ENCODE measurements at regions not wholly inside any gene's neighbourhood (a gene's known extent, or its start where the extent isn't known, plus 50 kb on each side); places are given as distances from the start of the nearest gene placed in this dataset.

GRCh38 chr2:6089474-6089873, 397.3 kb downstream of the SOX11 start:
- Mint-ChIP-seq H3K9me3 (peaks cover 94% of the 10 kb centered on the region), H3K27ac (no peak overlapping the region), H3K27me3 (ENCODE audit: low read depth) (peaks cover 13% of the 10 kb centered on the region), H3K4me1 (no peaks in the 10 kb centered on the region), H3K36me3 (peaks cover 89% of the 10 kb centered on the region), H3K4me3 (no peak overlapping the region)
- no peak for ATAC-seq
- TF ChIP-seq PREB (CRISPR knock-in tag; IDR thresholded peaks at IDR 0.05; ENCODE audit: borderline replicate concordance) = no peak
- CTCF ChIA-PET = no interaction called here
- DNase-seq (ENCODE audit: low spot score) = no peak
- POLR2A ChIA-PET = no interaction called here

- Mint-ChIP-seq H3K36me3 (peaks cover 74% of the 10 kb centered on the region), H3K27me3 (ENCODE audit: low read depth) (peaks cover 17% of the 10 kb centered on the region), H3K27ac (no peak overlapping the region), H3K4me1 (no peaks in the 10 kb centered on the region), H3K4me3 (no peak overlapping the region), H3K9me3 (peaks cover 81% of the 10 kb centered on the region)
- TF ChIP-seq, protein P1, sequence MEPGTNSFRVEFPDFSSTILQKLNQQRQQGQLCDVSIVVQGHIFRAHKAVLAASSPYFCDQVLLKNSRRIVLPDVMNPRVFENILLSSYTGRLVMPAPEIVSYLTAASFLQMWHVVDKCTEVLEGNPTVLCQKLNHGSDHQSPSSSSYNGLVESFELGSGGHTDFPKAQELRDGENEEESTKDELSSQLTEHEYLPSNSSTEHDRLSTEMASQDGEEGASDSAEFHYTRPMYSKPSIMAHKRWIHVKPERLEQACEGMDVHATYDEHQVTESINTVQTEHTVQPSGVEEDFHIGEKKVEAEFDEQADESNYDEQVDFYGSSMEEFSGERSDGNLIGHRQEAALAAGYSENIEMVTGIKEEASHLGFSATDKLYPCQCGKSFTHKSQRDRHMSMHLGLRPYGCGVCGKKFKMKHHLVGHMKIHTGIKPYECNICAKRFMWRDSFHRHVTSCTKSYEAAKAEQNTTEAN (CRISPR knock-in tag; IDR thresholded peaks at IDR 0.05) = no peak
- TF ChIP-seq GRHL2 (CRISPR knock-in tag; IDR thresholded peaks at IDR 0.05; ENCODE audit: insufficient replicate concordance, severe bottlenecking) (no peak), ZBTB21 (CRISPR knock-in tag; IDR thresholded peaks at IDR 0.05; ENCODE audit: borderline replicate concordance) (no peak), ZNF396 (CRISPR knock-in tag; IDR thresholded peaks at IDR 0.05; ENCODE audit: borderline replicate concordance) (no peak), PREB (CRISPR knock-in tag; IDR thresholded peaks at IDR 0.05; ENCODE audit: borderline replicate concordance) (no peak), ZNF671 (CRISPR knock-in tag; IDR thresholded peaks at IDR 0.05) (no peak), CREB1 (CRISPR knock-in tag; IDR thresholded peaks at IDR 0.05) (no peak), ELF4 (CRISPR knock-in tag; IDR thresholded peaks at IDR 0.05; ENCODE audit: low read depth) (no peak), RELA (CRISPR knock-in tag; IDR thresholded peaks at IDR 0.05; ENCODE audit: borderline replicate concordance) (no peak), HMGXB4 (CRISPR knock-in tag; IDR thresholded peaks at IDR 0.05) (no peak)
- TF ChIP-seq, protein P2, sequence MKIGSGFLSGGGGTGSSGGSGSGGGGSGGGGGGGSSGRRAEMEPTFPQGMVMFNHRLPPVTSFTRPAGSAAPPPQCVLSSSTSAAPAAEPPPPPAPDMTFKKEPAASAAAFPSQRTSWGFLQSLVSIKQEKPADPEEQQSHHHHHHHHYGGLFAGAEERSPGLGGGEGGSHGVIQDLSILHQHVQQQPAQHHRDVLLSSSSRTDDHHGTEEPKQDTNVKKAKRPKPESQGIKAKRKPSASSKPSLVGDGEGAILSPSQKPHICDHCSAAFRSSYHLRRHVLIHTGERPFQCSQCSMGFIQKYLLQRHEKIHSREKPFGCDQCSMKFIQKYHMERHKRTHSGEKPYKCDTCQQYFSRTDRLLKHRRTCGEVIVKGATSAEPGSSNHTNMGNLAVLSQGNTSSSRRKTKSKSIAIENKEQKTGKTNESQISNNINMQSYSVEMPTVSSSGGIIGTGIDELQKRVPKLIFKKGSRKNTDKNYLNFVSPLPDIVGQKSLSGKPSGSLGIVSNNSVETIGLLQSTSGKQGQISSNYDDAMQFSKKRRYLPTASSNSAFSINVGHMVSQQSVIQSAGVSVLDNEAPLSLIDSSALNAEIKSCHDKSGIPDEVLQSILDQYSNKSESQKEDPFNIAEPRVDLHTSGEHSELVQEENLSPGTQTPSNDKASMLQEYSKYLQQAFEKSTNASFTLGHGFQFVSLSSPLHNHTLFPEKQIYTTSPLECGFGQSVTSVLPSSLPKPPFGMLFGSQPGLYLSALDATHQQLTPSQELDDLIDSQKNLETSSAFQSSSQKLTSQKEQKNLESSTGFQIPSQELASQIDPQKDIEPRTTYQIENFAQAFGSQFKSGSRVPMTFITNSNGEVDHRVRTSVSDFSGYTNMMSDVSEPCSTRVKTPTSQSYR (CRISPR knock-in tag; IDR thresholded peaks at IDR 0.05) = no peak
- TF ChIP-seq, protein P3, sequence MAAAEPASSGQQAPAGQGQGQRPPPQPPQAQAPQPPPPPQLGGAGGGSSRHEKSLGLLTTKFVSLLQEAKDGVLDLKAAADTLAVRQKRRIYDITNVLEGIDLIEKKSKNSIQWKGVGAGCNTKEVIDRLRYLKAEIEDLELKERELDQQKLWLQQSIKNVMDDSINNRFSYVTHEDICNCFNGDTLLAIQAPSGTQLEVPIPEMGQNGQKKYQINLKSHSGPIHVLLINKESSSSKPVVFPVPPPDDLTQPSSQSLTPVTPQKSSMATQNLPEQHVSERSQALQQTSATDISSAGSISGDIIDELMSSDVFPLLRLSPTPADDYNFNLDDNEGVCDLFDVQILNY (CRISPR knock-in tag; IDR thresholded peaks at IDR 0.05) = no peak
- TF ChIP-seq, protein P4, sequence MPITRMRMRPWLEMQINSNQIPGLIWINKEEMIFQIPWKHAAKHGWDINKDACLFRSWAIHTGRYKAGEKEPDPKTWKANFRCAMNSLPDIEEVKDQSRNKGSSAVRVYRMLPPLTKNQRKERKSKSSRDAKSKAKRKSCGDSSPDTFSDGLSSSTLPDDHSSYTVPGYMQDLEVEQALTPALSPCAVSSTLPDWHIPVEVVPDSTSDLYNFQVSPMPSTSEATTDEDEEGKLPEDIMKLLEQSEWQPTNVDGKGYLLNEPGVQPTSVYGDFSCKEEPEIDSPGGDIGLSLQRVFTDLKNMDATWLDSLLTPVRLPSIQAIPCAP (CRISPR knock-in tag; IDR thresholded peaks at IDR 0.05) = no peak
- TF ChIP-seq, protein P5, sequence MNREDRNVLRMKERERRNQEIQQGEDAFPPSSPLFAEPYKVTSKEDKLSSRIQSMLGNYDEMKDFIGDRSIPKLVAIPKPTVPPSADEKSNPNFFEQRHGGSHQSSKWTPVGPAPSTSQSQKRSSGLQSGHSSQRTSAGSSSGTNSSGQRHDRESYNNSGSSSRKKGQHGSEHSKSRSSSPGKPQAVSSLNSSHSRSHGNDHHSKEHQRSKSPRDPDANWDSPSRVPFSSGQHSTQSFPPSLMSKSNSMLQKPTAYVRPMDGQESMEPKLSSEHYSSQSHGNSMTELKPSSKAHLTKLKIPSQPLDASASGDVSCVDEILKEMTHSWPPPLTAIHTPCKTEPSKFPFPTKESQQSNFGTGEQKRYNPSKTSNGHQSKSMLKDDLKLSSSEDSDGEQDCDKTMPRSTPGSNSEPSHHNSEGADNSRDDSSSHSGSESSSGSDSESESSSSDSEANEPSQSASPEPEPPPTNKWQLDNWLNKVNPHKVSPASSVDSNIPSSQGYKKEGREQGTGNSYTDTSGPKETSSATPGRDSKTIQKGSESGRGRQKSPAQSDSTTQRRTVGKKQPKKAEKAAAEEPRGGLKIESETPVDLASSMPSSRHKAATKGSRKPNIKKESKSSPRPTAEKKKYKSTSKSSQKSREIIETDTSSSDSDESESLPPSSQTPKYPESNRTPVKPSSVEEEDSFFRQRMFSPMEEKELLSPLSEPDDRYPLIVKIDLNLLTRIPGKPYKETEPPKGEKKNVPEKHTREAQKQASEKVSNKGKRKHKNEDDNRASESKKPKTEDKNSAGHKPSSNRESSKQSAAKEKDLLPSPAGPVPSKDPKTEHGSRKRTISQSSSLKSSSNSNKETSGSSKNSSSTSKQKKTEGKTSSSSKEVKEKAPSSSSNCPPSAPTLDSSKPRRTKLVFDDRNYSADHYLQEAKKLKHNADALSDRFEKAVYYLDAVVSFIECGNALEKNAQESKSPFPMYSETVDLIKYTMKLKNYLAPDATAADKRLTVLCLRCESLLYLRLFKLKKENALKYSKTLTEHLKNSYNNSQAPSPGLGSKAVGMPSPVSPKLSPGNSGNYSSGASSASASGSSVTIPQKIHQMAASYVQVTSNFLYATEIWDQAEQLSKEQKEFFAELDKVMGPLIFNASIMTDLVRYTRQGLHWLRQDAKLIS (CRISPR knock-in tag; IDR thresholded peaks at IDR 0.05; ENCODE audit: borderline replicate concordance) = no peak
- POLR2A ChIA-PET = no interaction called here
- DNase-seq (ENCODE audit: low spot score) (no peak), ATAC-seq (no peak)
- CTCF ChIA-PET = no interaction called here
Observed at GRCh38 chr2:6103372-6103771, 411.2 kb downstream of the SOX11 start.

All from WTC11 (cell line).